ENCODE measurements at regions not wholly inside any gene's neighbourhood (a gene's known extent, or its start where the extent isn't known, plus 50 kb on each side); places are given as distances from the start of the nearest gene placed in this dataset.

- Histone ChIP-seq H3K9me3 (no peaks in the 10 kb centered on the region), H3K27me3 (no peaks in the 10 kb centered on the region), H3K4me1 (no peaks in the 10 kb centered on the region), H3K36me3 (no peaks in the 10 kb centered on the region), H3K27ac (no peak overlapping the region), H3K4me3 (no peak overlapping the region)
- in situ Hi-C loops (cut with MboI; ENCODE audit: low pct_ligation_motif_present in 1 of 4, low pct_unique_long_range_greater_than_20kb in 1 of 4, low sequenced_read_pairs in 3 of 4) = no loop called here
- TF ChIP-seq, protein P1, sequence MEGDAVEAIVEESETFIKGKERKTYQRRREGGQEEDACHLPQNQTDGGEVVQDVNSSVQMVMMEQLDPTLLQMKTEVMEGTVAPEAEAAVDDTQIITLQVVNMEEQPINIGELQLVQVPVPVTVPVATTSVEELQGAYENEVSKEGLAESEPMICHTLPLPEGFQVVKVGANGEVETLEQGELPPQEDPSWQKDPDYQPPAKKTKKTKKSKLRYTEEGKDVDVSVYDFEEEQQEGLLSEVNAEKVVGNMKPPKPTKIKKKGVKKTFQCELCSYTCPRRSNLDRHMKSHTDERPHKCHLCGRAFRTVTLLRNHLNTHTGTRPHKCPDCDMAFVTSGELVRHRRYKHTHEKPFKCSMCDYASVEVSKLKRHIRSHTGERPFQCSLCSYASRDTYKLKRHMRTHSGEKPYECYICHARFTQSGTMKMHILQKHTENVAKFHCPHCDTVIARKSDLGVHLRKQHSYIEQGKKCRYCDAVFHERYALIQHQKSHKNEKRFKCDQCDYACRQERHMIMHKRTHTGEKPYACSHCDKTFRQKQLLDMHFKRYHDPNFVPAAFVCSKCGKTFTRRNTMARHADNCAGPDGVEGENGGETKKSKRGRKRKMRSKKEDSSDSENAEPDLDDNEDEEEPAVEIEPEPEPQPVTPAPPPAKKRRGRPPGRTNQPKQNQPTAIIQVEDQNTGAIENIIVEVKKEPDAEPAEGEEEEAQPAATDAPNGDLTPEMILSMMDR (IDR thresholded peaks at IDR 0.05) = peak in 1 of 5 experiments; percentile 13
- no peak for TF ChIP-seq POLR2AphosphoS5 (IDR thresholded peaks at IDR 0.05)
- 50 to 57% methylated on average over 1 of the region's 1 CpG for WGBS, 2 donors (ENCODE audit: low coverage in 1 of 2)
- intact Hi-C loops (cut with DNase I; ENCODE audit: low total_unique reads) = no loop called here
- no peak for DNase-seq
These were observed 73.1 kb upstream of the ANKRD50 start for GRCh38 chr4:124785645-124786044.

DNA sequence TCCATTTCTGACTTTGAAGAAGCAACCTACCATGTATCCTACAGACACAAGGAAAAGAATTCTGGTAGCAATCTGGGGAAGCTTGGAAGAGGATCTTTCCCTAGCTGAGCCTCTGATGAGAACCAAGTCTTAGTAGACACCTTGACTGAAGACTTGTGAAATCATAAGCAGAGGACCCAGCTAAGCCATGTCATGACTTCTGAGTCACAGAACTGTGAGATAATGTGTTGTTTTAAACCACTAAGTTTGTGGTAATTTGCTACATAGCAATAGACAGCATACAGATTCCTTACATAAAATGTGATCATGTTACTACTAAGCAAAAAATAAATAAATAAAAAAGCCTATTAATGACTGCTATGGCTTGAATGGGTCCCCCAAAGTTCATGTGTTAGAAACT is 71.3 kb upstream of the ANKRD50 start:
- Histone ChIP-seq H3K27me3 (no peaks in the 10 kb centered on the region), H3K9me3 (no peaks in the 10 kb centered on the region), H3K4me1 (no peaks in the 10 kb centered on the region), H3K4me3 (no peak overlapping the region), H3K27ac (no peak overlapping the region), H3K36me3 (no peaks in the 10 kb centered on the region)
- DNase-seq = no peak
- TF ChIP-seq, protein P1 (IDR thresholded peaks at IDR 0.05) = no peak
- no peak for TF ChIP-seq EP300 (IDR thresholded peaks at IDR 0.05; ENCODE audit: low read depth)
- TF ChIP-seq POLR2A (IDR thresholded peaks at IDR 0.05) = no peak
- in situ Hi-C loops (cut with MboI; ENCODE audit: low pct_ligation_motif_present in 1 of 4, low pct_unique_long_range_greater_than_20kb in 1 of 4, low sequenced_read_pairs in 3 of 4) = no loop called here
- intact Hi-C loops (cut with DNase I; ENCODE audit: low total_unique reads) = no loop called here

DNA sequence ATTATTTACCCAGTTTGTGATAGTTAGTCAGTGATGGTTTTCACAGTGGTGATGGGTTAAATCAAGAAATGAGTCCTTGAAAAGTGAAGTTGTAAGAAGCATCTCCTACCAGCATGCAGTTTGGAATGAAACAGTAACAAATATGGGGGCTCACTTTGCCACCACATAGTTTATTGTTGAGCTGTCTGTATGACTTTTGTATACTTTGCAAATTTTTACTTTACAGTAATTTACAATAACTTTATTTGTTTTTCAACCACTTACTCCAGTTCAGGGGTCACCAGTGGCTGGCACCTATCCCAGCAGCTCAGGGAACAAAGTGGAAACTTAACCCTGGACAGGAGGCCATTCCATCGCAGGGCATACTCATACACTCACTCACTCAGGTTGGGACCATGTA is 64.5 kb upstream of the ANKRD50 start:
- Histone ChIP-seq H3K9me3 (no peaks in the 10 kb centered on the region), H3K27me3 (no peaks in the 10 kb centered on the region), H3K27ac (no peak overlapping the region), H3K36me3 (no peaks in the 10 kb centered on the region), H3K4me1 (no peaks in the 10 kb centered on the region), H3K4me3 (no peak overlapping the region)
- DNase-seq = no peak
- TF ChIP-seq POLR2A (IDR thresholded peaks at IDR 0.05) (no peak), POLR2AphosphoS5 (IDR thresholded peaks at IDR 0.05) (no peak), EP300 (IDR thresholded peaks at IDR 0.05; ENCODE audit: low read depth) (no peak)
- TF ChIP-seq, protein P1 (IDR thresholded peaks at IDR 0.05) = no peak
- intact Hi-C loops (cut with DNase I; ENCODE audit: low total_unique reads) = no loop called here
- 50 to 77% methylated on average over 1 of the region's 1 CpG for WGBS, 2 donors (ENCODE audit: low coverage in 1 of 2)
- in situ Hi-C loops (cut with MboI; ENCODE audit: low pct_ligation_motif_present in 1 of 4, low pct_unique_long_range_greater_than_20kb in 1 of 4, low sequenced_read_pairs in 3 of 4) = no loop called here

DNA sequence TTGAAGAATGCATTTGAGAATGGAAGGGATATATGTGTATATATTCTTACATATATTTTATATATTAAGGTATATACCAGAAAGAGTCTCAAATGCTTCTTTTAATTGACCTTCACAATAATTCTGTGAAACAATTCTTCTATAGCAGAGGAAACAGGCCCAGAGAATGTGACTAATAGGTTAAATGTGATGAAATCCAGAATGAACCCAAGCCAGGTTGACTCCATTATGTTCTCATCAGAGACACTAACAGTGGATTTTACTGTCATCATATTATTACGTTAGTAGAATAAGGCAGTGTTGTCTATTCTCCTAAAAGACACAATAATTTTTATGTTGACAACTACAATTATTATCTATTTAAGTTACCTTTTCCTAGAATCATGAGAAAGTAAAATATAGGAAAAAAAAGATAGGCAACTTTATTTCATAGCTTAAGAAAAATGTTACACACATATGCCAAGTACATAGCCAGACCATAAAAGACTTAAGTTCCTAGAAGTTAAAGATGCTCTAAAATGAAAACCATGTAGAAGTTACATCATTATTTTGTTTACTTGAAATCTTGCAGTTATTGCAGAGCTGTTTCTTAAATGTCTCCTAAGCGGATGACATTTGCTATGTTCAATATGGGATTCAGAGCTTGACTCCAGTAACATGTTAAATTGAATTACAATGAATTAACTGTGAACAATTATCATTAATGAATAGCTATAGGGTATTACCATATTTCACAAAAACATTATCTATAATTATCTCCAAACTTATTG is 56.2 kb upstream of the ANKRD50 start:
- WGBS, 2 donors (ENCODE audit: low coverage in 1 of 2) = 75 to 76% methylated on average over 2 of the region's 2 CpGs
- no peak for DNase-seq
- no peaks in the 10 kb centered on the region for H3K36me3 ChIP-seq
- H3K4me1 ChIP-seq = no peaks in the 10 kb centered on the region
- TF ChIP-seq POLR2AphosphoS5 (IDR thresholded peaks at IDR 0.05) = no peak
- TF ChIP-seq EP300 (IDR thresholded peaks at IDR 0.05; ENCODE audit: low read depth) = no peak
- TF ChIP-seq POLR2A (IDR thresholded peaks at IDR 0.05) = no peak
- TF ChIP-seq, protein P1 (IDR thresholded peaks at IDR 0.05) = no peak
- H3K9me3 ChIP-seq = no peaks in the 10 kb centered on the region
- in situ Hi-C loops (cut with MboI; ENCODE audit: low pct_ligation_motif_present in 1 of 4, low pct_unique_long_range_greater_than_20kb in 1 of 4, low sequenced_read_pairs in 3 of 4) (no loop called here), intact Hi-C loops (cut with DNase I; ENCODE audit: low total_unique reads) (no loop called here)
- H3K27me3 ChIP-seq = no peaks in the 10 kb centered on the region
- no peak overlapping the region for H3K4me3 ChIP-seq
- no peak overlapping the region for H3K27ac ChIP-seq

All from transverse colon (tissue), 4 donors.